Ovary (tissue), 3 donors: ENCODE measurements at regions not wholly inside any gene's neighbourhood (a gene's known extent, or its start where the extent isn't known, plus 50 kb on each side); places are given as distances from the start of the nearest gene placed in this dataset.

Experiments used
- EP300 ChIP-seq: sonication (generic); formaldehyde crosslinking; IDR thresholded peaks from one replicate; pipeline ENCODE4 v1.6.1; 2017; ENCODE audit warnings: antibody characterized with exemption
- POLR2A ChIP-seq: fragments of 450-650 bp; IDR thresholded peaks from one replicate; pipeline ENCODE4 v1.6.1; 2017; ENCODE audit warnings: antibody characterized with exemption, mild to moderate bottlenecking, moderate library complexity
- TF ChIP-seq, protein P1 (sequence below), 3 donors: fragments of 450-650 bp in 2 of 3; fragments of 200-600 bp in 1 of 3; IDR thresholded peaks; one replicate each; pipeline versions ENCODE4 v1.5.1 to v1.8.0; 2016 to 2022; ENCODE audit warnings: antibody characterized with exemption in 3 of 3, mild to moderate bottlenecking in 1 of 3
- donor health status: DM: no; HTN: no; CAD: no.

DNA sequence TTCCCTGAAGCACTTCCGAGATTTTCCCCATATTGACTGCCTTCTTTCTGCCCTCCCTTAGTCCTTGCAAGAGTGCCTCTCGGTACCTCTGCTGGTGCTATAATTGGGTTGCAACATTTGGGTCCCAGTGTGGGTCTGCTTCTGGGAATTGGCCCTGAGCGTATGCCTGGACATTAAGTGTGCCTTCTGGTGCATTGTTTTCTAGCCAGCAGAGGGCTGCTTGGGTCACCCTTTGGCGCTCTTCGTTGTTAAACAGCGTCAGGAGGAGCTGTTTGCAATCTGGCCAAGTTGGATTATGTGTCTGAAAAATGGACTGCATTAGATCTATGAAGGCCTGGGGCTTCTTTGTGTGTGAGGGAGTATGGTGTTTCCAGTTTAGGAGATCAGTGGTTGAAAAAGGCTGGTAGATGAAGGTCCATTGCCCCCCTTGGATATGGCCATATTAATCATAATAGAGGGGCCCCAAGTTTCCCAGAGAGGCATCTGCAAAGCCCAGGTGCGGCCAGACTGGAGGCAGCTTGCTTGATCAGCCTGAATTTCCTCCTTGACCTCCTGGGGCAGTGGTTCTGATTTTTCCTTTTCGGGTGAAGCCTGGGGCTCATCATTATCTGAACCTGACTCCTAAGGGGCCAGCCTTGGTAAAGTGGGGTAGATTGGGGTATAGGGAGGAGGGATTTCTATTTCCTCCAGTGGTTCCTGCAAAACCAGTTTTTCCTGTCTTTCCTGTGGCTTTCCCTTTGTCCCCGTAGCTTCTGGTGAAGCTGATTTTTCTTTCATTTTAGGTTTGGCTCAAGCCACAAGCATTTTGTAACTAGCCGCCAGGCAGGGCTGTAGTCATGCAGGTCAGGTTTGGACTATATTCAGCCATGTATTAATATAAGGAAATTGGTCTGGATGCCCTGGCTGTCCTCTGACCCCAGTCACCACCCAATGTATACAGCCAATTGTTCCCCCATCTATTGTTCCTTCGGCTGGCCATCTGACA is 85.4 kb upstream of the GPR6 start:
- TF ChIP-seq POLR2A (no peak), EP300 (no peak)
- TF ChIP-seq, protein P1, sequence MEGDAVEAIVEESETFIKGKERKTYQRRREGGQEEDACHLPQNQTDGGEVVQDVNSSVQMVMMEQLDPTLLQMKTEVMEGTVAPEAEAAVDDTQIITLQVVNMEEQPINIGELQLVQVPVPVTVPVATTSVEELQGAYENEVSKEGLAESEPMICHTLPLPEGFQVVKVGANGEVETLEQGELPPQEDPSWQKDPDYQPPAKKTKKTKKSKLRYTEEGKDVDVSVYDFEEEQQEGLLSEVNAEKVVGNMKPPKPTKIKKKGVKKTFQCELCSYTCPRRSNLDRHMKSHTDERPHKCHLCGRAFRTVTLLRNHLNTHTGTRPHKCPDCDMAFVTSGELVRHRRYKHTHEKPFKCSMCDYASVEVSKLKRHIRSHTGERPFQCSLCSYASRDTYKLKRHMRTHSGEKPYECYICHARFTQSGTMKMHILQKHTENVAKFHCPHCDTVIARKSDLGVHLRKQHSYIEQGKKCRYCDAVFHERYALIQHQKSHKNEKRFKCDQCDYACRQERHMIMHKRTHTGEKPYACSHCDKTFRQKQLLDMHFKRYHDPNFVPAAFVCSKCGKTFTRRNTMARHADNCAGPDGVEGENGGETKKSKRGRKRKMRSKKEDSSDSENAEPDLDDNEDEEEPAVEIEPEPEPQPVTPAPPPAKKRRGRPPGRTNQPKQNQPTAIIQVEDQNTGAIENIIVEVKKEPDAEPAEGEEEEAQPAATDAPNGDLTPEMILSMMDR (IDR thresholded peaks at IDR 0.05): no peak
